ENCODE measurements at regions not wholly inside any gene's neighbourhood (a gene's known extent, or its start where the extent isn't known, plus 50 kb on each side); places are given as distances from the start of the nearest gene placed in this dataset.
"Not testable (repeated sequence)": the region's sequence is repeated elsewhere in the genome, so short reads cannot be mapped to it uniquely, and the experiment has no call there.

DNA sequence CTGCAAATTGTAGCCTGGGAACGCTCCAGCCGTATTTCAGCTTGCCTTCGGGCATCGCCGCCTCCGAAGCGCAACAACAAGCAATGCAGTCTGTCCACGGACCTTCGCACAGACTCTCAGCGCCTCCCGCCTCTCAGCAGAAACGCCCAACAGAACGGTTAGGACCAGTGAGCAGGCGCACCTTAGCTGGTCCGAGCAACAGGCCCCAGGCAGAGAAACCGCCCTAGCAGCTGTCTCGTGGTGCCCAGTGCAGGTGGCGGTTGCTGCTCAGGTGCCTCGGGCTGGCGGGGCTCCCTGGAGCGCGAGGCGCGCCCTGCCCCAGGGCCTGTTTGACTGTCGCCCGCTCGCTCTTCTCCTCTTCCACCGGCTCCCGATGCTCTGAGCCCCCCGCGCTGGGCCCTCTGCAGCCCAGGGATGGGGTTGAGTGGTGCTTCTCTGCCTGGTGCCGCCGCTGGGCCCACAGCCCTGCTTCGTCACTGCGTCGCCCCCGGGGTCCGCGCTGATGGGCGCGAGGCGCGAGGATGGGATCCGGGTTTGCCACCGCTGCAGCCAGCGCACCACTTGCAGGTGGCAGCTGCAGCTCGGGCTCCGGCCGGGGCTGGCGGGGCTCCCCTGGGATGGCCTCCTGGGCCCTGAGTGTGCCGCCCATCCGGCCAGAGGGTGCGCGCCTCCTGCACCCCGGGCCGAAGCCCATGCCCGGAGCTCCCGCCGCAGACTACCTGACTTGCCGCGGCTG, 268.4 kb upstream of the FRG2C start:
- DNase-seq: no peak

DNA sequence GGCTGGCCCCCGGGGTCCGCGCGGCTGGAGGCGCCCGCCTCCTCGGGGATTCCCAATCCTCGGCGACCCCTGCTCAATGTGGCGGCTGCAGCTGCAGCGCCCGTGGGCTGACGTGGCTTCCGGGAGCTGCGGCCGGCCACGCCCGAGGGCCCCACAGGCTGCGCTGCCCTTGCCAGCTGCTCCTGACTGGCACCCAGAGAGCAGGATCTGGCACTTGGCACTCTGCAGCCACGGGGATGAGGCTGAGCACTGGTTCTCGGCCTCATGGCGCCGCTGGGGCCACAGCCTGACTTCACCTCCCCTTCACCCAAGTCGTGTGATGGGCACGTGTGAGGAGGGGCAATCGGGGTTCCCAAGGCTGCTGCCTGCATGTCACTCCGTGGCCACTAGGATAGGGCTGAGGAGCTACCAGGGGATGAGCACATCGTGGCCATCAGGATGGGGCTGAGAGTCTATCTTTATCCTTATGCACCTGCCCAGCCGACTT, 267.8 kb upstream of the FRG2C start:
- DNase-seq: no peak

DNA sequence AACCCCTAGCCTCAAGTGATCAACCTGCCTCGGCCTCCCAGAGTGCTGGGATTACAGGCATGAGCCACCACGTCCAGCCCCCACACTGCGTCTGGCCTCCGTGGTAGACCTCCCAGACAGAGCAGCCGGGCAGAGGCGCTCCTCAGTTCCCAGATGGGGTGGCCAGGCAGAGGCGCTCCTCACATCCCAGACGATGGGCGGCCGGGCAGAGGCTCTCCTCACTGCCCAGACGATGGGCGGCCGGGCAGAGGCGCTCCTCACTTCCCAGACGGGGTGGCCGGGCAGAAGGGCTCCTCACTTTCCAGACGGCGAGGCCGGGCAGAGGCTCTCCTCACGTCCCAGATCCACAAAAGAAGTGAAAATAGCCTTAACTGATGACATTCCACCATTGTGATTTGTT, 266.6 kb upstream of the FRG2C start:
- not testable (repeated sequence) for DNase-seq

GRCh38 chr3:75422101-75422945, 241.8 kb upstream of the FRG2C start:
- not testable (repeated sequence) for DNase-seq

DNA sequence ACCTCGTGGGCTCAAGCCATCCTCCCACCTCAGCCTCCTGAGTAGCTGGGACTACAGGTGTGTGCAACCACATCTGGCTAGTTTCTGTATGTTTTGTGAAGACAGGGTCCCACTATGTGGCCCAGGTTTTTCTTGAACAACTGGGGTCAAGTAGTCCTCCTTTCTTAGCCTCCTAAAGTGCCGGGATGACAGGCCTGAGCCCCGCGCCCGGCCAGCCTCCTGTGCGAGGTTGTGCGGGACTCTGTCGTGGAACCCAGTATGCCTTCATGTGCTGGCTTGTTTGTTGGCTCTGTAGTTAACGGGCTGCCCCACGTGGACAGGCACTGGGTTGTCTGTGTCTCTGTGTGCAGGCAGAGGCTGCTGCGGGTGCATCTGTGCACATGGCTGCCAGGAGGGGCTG, 238.7 kb upstream of the FRG2C start:
- not testable (repeated sequence) for DNase-seq

DNA sequence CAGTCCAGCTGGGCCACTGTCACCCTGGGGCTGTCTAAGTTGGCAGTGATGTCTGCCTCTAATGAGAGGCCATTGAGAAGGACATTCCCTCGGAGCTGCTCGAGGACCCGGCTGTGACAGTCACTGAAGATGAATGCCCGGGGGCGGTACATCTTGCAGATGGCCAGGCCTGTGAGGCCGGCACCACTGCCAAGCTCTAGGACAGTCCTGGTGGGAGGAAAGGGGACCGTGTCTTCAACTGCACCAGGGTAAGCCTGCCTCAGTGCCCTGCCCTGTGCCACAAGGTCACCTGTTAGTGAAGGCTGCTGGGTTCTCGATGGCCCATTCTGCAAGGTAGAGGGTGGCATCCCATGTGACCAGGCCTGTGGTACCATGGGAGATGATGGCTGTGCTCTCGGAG, 236.6 kb upstream of the FRG2C start:
- DNase-seq: not testable (repeated sequence)

GRCh38 chr3:75427906-75428305, 236.2 kb upstream of the FRG2C start:
- DNase-seq: not testable (repeated sequence)

- not testable (repeated sequence) for DNase-seq
These were observed 234.4 kb upstream of the FRG2C start for GRCh38 chr3:75429561-75430220.

GRCh38 chr3:75430406-75430805, 233.7 kb upstream of the FRG2C start:
- DNase-seq: not testable (repeated sequence)

DNA sequence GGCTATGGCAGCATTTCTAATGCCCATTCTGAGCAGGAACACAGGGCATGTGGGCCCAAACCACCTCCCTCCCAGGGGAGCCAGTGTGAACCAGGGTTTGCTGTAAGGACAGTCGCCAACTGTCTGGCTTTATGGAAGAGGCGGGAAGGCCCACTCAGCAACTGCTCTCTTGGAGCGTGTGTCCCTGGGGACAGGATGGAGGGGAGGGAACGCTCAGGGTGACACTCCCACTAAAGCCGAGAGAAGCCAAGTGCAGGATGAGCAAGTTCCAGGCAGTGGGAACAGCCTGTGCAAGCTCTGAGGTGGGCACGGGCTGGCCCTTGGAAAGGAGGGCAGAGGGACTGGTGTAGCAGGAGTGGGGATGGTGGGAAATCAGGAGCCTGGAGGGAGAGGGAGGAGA, 233.0 kb upstream of the FRG2C start:
- not testable (repeated sequence) for DNase-seq

DNA sequence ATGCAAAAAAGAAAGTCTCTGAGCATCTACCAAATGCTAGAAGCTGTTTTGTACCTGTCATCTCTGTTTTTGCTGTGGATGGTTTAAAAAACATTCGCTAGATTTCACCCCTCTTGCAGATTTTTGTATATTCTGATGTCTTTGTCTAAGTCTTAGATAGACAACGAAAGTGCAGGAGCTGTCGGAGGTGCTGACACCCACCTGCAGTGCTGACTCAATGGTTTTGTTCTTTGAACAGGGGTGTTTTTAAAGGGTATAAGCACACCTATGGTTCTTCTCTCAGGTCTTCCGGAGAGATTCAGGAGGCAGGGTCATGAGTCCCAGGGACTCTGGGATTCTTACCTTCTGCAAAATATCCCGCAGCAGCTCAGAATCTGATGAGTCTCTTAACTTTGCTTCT, 231.7 kb upstream of the FRG2C start:
- not testable (repeated sequence) for DNase-seq

DNA sequence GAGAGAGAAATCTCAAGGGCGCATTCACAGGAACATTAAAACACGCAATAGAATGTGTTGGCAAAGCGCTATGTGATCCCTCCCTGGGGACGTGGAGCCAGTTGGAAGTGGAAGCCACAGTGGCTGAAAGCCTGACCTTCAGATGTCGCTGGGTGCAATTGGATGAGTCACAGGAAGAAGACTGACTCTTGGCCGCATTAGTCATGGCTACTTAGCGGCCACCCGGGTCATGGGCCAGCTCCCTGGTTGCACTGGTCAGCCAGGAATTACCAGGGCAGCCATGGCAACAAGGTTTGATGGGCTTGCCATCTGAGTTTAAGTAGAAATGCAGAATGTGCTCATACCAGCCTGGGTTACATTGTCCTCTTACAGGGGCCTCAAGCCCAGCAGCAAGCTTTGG, 231.2 kb upstream of the FRG2C start:
- DNase-seq: not testable (repeated sequence)

GRCh38 chr3:75433295-75433694, 230.8 kb upstream of the FRG2C start:
- not testable (repeated sequence) for DNase-seq

DNA sequence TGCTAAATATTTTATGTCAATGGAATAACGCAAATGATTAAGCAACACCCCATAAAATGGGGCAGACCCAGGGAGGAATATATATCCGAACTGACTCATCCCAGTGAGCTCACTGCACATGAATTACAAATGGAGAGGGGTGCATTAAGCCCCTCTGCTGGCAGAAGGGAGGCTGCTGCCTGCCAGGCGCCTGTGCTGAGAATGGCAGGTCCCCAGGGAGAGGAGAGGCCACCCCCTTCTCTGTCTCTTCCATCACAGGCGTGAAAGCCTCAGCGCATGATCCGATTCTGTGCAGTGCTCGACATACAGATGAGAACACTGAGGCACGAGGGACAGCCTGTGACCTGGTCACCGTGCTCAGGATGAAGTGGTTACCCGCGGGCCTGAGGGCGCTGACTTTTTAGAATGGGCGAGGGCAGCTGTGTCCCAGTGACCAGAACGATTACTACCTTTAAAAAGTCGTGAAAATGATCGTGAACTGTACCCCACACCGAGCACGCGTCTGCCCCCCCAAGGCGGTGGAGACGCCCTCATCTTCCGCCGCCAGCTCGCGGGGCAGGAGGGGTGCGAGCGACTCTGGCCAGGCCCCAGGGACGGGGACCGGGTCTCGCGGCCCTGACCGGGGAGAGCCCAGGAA, 229.7 kb upstream of the FRG2C start:
- not testable (repeated sequence) for DNase-seq

GRCh38 chr3:75434913-75435793, 229.0 kb upstream of the FRG2C start:
- DNase-seq: peak; percentile 95

DNA sequence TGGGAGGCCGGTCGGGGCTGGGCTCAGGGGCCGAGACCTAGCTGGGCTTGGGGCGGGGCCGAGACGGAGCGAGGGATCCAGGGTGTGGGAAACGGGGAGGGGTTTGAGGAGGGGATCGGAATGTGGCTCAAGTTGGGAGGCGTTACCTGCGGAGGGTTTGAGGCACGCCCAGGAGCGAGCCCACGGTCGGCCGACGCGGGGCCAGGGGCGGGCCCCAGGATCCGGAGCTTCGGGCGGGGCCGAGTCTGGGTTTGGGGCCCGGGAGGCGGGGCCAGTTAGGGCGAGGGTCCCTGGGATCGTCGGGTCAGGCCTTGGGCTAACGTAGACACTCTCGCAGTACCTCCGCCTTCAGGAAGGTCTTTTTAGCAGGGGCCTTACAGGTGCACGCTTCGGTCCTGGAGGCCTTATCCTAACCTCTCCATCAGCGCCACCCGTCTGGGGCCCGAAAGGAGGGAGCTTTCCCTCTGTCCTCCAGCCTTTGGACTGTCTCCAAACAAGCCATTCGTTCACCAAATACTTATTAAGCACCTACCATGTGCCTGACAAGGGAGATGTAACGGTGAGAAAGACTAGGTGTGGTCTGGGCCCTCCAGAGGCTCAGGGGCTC, 228.2 kb upstream of the FRG2C start:
- peak; percentile 38 for DNase-seq

GRCh38 chr3:75440986-75441385, 223.1 kb upstream of the FRG2C start:
- not testable (repeated sequence) for DNase-seq

- not testable (repeated sequence) for DNase-seq
These were observed 219.5 kb upstream of the FRG2C start for GRCh38 chr3:75444634-75445033.

GRCh38 chr3:75445234-75445633, 218.9 kb upstream of the FRG2C start:
- not testable (repeated sequence) for DNase-seq

DNA sequence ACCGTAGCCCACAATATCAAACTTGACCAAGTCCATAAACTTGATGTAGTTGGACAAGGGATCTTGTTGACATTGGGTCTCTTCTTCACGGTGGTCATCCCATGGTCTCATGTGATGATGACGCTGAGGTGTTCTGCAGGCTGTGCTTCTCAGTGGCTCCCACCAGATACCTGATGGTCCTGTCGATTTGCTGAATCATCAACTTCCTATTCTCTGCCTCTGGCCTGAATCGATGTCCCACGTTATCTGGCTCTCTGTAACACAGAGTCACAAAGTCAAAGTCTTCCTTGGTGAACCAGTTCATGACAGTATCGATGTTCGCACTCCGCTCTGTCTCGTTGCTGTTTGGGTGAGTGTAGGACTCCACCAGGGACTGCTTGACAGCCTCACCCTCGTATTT, 217.2 kb upstream of the FRG2C start:
- not testable (repeated sequence) for DNase-seq

DNA sequence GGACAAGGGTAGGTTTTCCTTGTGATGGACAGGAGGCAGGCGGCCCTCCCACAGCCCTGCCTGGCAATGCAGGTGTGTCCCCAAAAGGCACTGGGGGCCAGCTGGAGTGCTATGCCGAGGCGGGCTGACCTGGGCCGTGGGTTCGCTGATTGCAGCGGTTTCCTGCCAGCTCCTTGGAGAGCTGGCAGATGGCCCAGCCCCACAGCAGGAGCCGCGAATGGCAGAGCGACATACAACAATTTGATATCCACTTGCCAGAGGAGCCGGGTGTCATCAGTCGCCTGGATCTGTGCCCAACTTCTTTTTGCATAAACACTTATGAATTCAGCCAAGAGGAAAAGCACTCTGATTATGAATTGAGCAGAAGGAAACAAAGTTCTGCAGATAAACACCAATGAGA, 210.8 kb upstream of the FRG2C start:
- DNase-seq: peak; percentile 88

Measured in COR-L47 (cell line).